HepG2 (cell line): ENCODE measurements at regions not wholly inside any gene's neighbourhood (a gene's known extent, or its start where the extent isn't known, plus 50 kb on each side); places are given as distances from the start of the nearest gene placed in this dataset.

Experiments
- ATAC-seq: fragments of 200-7000 bp; cut with Tn5 transposase; 3 replicates; pipeline ENCODE4 v1.9.1; 2020; ENCODE audit warnings: mild to moderate bottlenecking, moderate library complexity
- BruUV-seq: library from RNA; stranded (reverse); fragments of 400-500 nt; replicated peaks from 2 replicates; lab custom pipeline; 2021; lab: Mats Ljungman, UMichigan
- CTCF ChIA-PET: fragments of 300-600 bp; formaldehyde crosslinking; extraction: SDS; loops from one replicate; lab custom pipeline; 2021; ENCODE audit warnings: low total read pairs, inconsistent platforms, low intra/inter-chr PET ratio; lab: Yijun Ruan, JAX
- POLR2A ChIA-PET: fragments of 350-600 bp; sonication (Branson Sonifier 250); formaldehyde crosslinking; loops from one replicate; lab custom pipeline; 2020; ENCODE audit warnings: antibody characterized with exemption, inconsistent platforms; lab: Yijun Ruan, JAX
- DNase-seq: peaks from one replicate; pipeline ENCODE4 v3.0.0-alpha.2; 2015; ENCODE audit warnings: low spot score
- FAIRE-seq: peaks from 3 replicates; lab custom pipeline; 2011; peaks lifted over from hg19 to GRCh38; lab: Jason Lieb, UNC
- H2AFZ ChIP-seq: one replicate; pipeline ENCODE4 v1.6.1; 2011; ENCODE audit warnings: low read length, inconsistent platforms
- H3K27ac ChIP-seq: fragments of 300-600 bp; 3 replicates; pipeline ENCODE4 v1.8.0; 2011; ENCODE audit warnings: mixed run types, mild to moderate bottlenecking, mixed read lengths, low read length, inconsistent platforms; ENCODE audit not compliant: insufficient read depth; ENCODE audit errors: extremely low read length
- H3K27me3 ChIP-seq, 2 experiments: fragments of 200-600 bp in 1 of 2; 2 replicates in 1 of 2; 3 replicates in 1 of 2; pipeline versions ENCODE4 v1.6.0 to v1.8.0; 2011; ENCODE audit warnings: low read length in 2 of 2, mild to moderate bottlenecking in 2 of 2, moderate library complexity in 2 of 2, inconsistent platforms in 1 of 2; ENCODE audit not compliant: insufficient read depth in 2 of 2, control insufficient read depth in 1 of 2
- H3K36me3 ChIP-seq, 2 experiments: fragments of 200-600 bp in 1 of 2; replicated peaks in 1 of 2; 2 replicates in 1 of 2; 3 replicates in 1 of 2; pipeline versions ENCODE4 v1.5.1 to v1.8.0; 2011; ENCODE audit warnings: low read length in 2 of 2, inconsistent platforms in 1 of 2; ENCODE audit not compliant: insufficient read depth in 2 of 2, control insufficient read depth in 1 of 2
- H3K4me1 ChIP-seq: 2 replicates; pipeline ENCODE4 v1.5.1; 2012; ENCODE audit warnings: low read length, inconsistent platforms; ENCODE audit not compliant: insufficient read depth
- H3K4me2 ChIP-seq: 2 replicates; pipeline ENCODE4 v1.6.0; 2011; ENCODE audit warnings: low read depth, low read length, inconsistent platforms
- H3K4me3 ChIP-seq, 3 experiments: fragments of 200-600 bp in 1 of 3; sonication (generic), shearing (Covaris generic) in 1 of 3; replicated peaks in 1 of 3; 2 replicates each; pipeline ENCODE4 v1.5.1; 2011 to 2016; ENCODE audit warnings: low read length in 3 of 3, inconsistent platforms in 2 of 3, low read depth in 2 of 3, mild to moderate bottlenecking in 2 of 3, control low read depth in 1 of 3, mixed read lengths in 1 of 3; ENCODE audit not compliant: insufficient read depth in 1 of 3
- H3K79me2 ChIP-seq: one replicate; pipeline ENCODE4 v1.6.1; 2011; ENCODE audit warnings: low read length, inconsistent platforms; ENCODE audit not compliant: insufficient read depth
- H3K9ac ChIP-seq: 2 replicates; pipeline ENCODE4 v1.6.0; 2011; ENCODE audit warnings: mild to moderate bottlenecking, low read depth, low read length, inconsistent platforms; ENCODE audit not compliant: insufficient read depth
- H3K9me3 ChIP-seq: 2 replicates; pipeline ENCODE4 v1.5.1; 2012; ENCODE audit warnings: mild to moderate bottlenecking, low read length
- H4K20me1 ChIP-seq: 2 replicates; pipeline ENCODE4 v1.6.0; 2011; ENCODE audit warnings: inconsistent platforms, mild to moderate bottlenecking, low read length, moderate library complexity; ENCODE audit not compliant: insufficient read depth
- EZH2 ChIP-seq: conservative IDR thresholded peaks from 2 replicates; pipeline ENCODE4 v1.6.1; 2012; ENCODE audit warnings: mild to moderate bottlenecking, low read depth, low read length, moderate library complexity
- MNT ChIP-seq: fragments of 450-650 bp; IDR thresholded peaks from 2 replicates; pipeline ENCODE4 v1.6.1; 2016
- TFDP2 ChIP-seq: sonication (generic); formaldehyde crosslinking; IDR thresholded peaks from 2 replicates; pipeline ENCODE4 v1.4.0; 2020; ENCODE audit warnings: missing genetic modification reagents
- ZFAT ChIP-seq: sonication (generic); formaldehyde crosslinking; conservative IDR thresholded peaks from 2 replicates; pipeline ENCODE4 v1.8.1; 2023; ENCODE audit warnings: missing genetic modification reagents, inconsistent platforms
- WGBS: methylation state at CpG from one replicate; pipeline ENCODE4 v1.1.6; 2017; ENCODE audit warnings: low lambda C conversion rate; 5-methylcytosine and 5-hydroxymethylcytosine counted together
- in situ Hi-C: cut with HindIII; loops from 2 replicates; pipeline ENCODE4 v1.10.0; 2017; ENCODE audit warnings: low pct_unique_long_range_greater_than_20kb; ENCODE audit not compliant: extremely low pct_ligation_motif_present
- intact Hi-C: fragments of 100-400 bp; cut with micrococcal nuclease; formaldehyde crosslinking; loops from one replicate; pipeline ENCODE4 v1.10.0; 2022; ENCODE audit not compliant: unreplicated experiment
- TF ChIP-seq, protein P1 (sequence below): sonication (generic); formaldehyde crosslinking; IDR thresholded peaks from 2 replicates; pipeline ENCODE4 v1.4.0; 2020; ENCODE audit warnings: missing genetic modification reagents

DNA sequence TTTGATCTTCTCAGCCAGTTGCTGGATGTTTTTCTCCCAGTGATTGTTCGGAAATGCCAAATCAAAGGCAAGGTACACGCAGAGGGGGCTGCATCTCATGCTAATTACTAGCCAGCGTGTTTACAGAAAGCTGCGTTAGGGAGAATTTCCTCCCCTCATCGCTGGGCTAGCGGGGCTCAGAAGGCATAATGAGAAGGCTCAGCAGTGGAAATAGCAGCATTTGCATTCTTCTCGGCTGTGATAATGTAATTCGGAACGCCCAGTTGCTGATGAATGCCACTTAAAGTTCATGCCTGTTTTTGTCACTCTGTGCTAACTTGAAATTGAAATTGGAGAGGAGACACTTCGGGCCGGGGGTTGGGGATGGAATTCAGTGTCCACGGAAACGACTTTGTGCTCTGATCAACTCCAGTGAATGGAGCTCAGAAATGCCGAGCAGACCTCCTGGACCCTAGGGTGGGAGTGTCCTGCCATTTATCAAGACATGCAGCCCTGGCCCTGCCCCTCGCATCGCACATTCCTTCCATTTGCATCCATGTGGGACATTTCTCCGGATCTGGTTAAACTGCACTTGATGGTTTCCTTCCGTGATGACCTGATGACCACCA is 313.4 kb upstream of the C1orf174 start:
- Histone ChIP-seq H3K4me1 (0 out of 2 replicates have a peak, but pooled peaks cover 7% of the 10 kb centered on the region), H3K4me2 (no peak overlapping the region), H3K27me3 (peaks cover 2 to 21% of the 10 kb centered on the region in 2 experiments; a peak in 3 of 5 replicates), H3K9me3 (no peaks in the 10 kb centered on the region), H3K4me3 (no peak overlapping the region), H3K27ac (no peak overlapping the region), H4K20me1 (no peaks in the 10 kb centered on the region), H3K79me2 (no peaks in the 10 kb centered on the region), H3K36me3 (no peaks in the 10 kb centered on the region), H3K9ac (no peak overlapping the region), H2AFZ (no peak overlapping the region)
- TF ChIP-seq ZFAT (no peak), MNT (peak; percentile 45; the same call in 1 of the 2 replicates), EZH2 (no peak), TFDP2 (CRISPR knock-in tag) (no peak)
- TF ChIP-seq, protein P1, sequence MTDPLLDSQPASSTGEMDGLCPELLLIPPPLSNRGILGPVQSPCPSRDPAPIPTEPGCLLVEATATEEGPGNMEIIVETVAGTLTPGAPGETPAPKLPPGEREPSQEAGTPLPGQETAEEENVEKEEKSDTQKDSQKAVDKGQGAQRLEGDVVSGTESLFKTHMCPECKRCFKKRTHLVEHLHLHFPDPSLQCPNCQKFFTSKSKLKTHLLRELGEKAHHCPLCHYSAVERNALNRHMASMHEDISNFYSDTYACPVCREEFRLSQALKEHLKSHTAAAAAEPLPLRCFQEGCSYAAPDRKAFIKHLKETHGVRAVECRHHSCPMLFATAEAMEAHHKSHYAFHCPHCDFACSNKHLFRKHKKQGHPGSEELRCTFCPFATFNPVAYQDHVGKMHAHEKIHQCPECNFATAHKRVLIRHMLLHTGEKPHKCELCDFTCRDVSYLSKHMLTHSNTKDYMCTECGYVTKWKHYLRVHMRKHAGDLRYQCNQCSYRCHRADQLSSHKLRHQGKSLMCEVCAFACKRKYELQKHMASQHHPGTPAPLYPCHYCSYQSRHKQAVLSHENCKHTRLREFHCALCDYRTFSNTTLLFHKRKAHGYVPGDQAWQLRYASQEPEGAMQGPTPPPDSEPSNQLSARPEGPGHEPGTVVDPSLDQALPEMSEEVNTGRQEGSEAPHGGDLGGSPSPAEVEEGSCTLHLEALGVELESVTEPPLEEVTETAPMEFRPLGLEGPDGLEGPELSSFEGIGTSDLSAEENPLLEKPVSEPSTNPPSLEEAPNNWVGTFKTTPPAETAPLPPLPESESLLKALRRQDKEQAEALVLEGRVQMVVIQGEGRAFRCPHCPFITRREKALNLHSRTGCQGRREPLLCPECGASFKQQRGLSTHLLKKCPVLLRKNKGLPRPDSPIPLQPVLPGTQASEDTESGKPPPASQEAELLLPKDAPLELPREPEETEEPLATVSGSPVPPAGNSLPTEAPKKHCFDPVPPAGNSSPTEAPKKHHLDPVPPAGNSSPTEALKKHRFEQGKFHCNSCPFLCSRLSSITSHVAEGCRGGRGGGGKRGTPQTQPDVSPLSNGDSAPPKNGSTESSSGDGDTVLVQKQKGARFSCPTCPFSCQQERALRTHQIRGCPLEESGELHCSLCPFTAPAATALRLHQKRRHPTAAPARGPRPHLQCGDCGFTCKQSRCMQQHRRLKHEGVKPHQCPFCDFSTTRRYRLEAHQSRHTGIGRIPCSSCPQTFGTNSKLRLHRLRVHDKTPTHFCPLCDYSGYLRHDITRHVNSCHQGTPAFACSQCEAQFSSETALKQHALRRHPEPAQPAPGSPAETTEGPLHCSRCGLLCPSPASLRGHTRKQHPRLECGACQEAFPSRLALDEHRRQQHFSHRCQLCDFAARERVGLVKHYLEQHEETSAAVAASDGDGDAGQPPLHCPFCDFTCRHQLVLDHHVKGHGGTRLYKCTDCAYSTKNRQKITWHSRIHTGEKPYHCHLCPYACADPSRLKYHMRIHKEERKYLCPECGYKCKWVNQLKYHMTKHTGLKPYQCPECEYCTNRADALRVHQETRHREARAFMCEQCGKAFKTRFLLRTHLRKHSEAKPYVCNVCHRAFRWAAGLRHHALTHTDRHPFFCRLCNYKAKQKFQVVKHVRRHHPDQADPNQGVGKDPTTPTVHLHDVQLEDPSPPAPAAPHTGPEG (CRISPR knock-in tag): no peak
- ChIA-PET POLR2A (no interaction called here), CTCF (no interaction called here)
- intact Hi-C loops: no loop called here
- DNase-seq (no peak), ATAC-seq (no peak), FAIRE-seq (no peak)
- in situ Hi-C loops: no loop called here
- 56% methylated on average over 18 of the region's 18 CpGs for WGBS
- no TSS peak for BruUV-seq
